Glomerular visceral epithelial cell (primary cell): ENCODE measurements at regions not wholly inside any gene's neighbourhood (a gene's known extent, or its start where the extent isn't known, plus 50 kb on each side); places are given as distances from the start of the nearest gene placed in this dataset.
"Not testable (repeated sequence)": the region's sequence is repeated elsewhere in the genome, so short reads cannot be mapped to it uniquely, and the experiment has no call there.

ENCODE experiments used
- DNase-seq: peaks from one replicate; pipeline ENCODE4 v3.0.0-alpha.2; 2016; ENCODE audit errors: extremely low spot score

DNA sequence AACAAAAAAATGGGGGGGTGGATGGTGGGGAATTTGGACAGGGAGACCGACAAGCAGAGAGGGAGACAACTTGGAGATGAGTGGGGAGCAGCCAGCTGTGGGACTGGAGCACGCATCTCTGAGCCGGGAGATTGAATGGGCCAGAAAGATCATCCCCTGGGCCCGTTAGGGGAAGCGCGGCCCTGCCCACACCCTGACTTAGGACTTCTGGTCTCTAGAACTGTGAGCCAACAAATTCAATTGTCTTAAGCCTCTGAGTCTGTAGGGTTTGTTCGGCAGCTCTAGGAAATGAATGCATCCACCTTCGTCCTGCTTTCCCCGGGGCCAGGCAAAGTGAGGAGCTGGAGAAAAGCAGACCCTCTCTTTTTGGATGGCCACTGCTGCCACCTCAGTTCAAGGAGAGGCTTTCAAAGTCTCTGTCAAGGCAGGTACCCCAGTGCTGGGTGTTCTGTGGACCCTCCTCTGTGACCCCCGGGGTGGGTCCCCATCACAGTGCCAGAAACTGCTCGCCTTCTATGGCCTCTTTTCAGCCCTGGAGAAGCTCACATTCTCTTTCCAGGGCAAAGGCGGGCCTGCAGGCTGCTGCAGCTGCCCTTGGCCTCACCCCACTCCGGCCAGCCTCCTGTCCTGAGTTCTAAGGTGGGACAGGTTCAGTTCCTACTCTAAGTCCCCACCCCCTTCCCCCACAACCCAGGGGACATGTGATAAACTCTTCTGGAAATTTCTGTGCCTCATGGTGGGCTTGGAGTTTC, 423.2 kb downstream of the RPS24 start:
- DNase-seq: no peak

DNA sequence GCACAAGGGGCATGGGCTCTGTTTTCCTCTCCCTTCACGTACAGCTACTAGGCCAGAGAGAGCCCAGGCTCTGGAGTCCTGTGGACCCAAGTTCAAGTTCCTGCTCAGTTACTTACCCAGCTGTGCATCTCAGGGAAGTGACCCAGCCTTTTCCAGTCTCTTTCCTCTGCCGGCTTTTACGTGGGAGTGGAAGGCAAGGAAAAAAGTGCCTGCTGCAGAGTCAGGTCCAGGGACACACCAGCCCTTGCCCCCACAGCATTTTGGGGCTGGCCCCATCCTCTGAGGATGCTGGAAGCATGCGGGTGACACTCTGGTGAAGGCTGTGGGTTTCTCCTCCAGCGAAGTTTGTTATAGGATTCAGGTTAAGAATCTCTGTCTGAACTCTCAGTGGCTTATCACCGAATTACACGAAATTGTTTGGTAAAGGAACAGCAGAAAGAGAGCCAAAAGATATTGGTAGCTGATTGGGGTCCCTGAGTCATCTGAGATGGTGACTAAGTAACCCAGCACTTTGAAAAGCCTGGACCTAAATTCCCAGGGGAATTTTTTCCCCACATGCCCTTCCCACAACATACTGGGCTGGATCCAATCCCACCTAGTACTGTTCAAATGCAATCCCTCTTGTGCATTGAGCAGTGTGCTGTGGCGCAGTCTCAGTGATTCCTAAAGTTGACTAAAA, 424.3 kb downstream of the RPS24 start:
- peak; percentile 8 for DNase-seq

DNA sequence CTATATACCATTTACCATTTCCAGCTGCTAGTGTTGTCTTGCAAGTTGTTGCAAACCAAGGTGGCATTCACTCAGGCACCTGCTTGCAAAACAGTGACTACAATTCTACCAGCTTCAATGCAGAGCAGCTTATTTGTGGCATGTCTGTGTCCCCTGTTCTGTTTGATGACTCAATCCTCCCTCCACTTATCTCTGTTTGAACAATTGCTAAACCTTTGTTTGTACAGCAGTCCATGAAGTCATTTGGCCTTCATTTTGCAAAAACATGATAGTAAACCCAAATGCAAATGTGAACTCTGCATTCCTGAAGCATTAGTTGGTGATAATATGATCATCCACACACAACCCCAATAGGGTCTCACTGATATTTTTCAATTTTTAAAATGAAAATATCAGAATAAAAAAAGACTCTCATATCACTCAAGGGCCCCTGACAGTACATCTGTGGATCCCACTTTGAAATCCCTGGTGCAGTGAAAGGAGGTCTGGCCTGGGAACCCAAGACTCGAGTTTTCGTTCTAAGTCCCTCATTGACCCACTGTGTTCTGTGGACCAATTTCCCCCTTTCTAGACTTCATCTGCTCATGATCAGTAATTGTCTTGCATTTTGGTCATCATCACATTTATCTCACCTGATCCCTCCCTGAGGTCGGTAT, 425.4 kb downstream of the RPS24 start:
- peak; percentile 4 for DNase-seq

DNA sequence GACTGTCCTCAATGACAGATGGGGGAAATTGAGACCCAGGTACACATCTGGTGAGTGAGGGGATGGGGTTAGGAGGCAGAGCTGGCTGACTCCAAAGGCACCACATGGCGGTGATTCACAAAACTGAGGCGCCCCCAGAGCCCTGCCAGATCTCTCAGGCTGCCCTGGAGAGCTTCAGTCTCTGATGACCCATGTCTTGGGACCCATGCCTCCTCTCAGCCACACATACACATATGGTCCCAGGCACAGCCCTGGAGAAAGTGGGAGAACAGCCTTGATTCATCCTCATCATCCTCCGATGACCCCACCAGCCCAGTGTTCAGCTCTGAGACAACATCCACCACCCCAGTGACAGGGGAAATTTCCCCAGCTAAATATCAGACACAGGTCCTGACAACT, 426.0 kb downstream of the RPS24 start:
- no peak for DNase-seq

DNA sequence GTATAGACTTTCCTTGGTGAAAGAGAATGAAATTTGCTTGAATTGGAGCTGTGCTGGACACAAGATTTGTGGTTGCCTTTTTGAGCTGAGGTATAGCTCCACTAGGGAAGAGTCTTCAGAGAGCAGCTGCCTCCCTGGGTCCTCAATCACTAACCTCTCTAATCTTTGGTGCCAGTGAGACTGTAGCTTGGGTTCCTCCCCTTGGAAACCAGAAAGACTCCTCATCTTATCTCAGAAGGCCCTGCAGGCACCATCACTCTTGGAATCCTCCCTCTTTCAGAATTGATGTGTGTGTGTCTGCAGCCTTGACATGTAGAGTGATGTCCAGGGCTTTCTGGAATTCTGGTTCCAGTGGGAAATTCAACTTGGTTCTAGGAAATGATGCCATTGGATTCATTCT, 426.5 kb downstream of the RPS24 start:
- DNase-seq: no peak

DNA sequence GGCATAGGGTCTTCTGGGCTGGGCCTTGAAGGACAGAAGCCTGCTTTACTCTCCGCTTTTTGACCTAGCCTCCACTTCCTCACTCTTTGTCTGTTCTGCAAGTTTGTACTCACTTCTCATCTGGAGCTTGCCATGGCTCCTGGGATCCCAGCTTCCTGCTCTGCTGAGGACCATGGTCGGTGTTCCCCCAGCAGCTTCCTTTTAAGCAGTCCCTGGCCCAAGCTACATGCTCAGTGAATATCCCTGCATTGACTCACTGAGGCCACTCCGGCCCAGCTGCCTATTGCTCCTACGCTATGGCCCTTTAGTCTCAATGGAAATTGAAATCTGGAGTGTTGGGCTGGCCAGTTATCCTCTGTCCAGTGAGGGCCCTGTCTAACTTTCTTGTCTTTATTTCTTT, 427.7 kb downstream of the RPS24 start:
- no peak for DNase-seq

DNA sequence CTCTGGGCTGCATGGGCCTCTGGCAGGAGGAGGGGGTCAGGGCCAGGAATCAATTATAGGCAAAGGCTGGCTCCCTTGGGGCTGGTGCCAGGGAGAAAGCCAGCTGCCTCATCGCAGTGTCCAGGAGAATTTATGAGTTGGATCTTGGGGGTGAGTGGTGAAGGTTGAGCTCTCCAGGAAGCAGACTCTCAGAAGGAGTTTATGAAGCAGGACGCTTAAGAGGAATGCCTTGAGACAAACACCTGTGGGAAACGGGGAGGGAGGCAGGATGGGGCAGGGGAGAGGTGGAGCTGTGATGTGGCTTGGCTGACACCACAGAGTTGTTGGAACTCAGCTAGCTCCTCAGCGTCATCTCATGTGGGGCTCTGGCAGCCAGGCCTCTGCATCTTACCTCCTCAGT, 428.5 kb downstream of the RPS24 start:
- DNase-seq: no peak

DNA sequence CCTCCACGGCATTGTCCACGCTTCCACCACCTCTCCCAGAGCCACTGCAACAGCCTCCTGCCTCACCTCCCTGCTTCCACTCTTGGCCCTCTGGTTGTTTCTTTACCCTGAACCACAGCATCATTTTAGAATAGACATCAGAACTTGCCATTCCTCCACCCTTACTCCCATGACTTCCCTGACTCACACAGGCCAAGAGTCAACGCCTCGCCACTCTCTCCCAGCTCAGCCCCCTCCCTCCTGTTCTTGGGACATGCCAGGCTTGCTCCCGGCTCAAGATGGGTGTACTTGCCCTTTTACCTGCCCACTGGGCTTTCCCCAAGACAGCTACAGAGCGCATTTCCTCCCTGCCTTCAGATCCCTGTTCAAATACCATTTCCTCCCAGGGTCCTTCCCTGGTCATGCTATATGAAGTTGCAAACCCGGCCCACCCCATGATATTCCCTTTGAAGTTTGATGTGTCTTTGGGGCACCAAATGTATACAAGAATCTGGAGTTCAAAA, 429.1 kb downstream of the RPS24 start:
- DNase-seq: no peak

DNA sequence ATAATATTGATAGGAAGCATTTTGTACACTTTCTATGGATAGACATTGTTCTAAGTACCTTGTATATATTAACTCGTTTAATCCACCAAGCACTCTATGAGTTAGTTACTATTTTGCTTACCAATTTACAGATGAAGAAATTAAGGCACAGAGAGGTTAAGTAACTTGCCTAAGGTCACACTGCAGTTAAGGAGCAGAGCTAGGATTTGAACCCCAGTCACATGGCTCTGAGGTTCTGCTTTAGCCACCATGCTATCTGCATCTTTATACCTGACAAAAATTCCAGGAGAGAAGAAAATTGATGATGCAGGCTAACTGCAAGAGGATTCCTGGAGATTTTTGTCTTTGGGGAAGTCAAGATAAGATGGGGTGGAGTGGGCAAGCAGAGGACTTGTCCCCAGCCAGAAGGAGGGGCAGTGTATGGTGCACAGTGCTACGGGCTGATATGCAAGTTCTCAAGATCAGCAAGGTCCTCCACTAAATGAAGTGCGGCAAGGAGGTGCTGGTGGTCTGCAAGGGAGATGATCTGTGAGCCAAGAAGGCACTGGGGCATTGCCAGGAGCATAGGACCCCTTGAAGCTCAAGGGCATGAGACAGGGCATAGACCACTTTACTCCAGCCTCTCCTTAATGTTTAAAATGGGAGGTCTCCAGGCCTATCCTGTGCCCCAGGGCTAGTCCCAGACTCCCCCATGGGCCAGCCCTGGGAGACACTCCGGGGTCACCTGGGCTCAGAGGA, 430.6 kb downstream of the RPS24 start:
- DNase-seq: no peak

DNA sequence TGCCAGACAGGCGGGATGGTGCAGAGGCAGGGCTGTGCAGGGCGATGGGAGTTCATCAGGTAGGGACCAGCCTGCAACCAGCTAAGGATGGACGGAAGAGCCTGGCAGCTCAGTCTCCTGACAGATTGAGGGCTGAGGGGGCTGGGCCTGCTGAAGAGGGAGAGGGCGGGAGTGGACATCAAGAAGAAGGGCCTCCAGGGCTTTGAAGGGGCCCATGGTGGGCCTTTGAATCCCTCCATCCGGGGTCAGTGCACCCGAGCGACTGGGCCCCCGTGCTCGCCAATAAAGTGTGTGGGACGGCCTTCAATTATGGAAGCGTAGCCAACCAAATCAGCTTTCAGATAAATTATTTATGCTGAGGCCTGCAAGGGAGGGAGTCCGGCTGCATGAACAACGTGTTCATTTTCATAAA, 431.2 kb downstream of the RPS24 start:
- DNase-seq: no peak

DNA sequence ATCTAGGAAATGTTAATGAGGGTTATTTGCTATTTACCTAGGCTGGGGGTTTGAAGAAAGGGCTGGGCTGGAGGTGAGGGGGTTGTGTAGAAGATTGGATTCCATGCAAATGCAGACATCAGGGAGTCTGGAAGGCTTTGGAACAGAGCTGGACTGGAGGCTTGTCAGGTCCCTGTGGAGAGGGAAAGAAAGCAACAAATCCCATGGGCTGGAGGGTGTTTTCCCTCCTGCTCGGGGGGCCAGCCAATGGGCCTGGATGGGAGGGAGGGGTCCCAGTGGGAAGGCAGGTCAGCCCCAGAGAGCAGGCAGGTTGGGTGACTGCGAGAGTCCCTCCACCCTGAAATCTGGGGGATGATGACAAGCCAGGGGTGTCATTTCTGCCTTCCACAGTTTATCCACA, 431.8 kb downstream of the RPS24 start:
- DNase-seq: no peak

DNA sequence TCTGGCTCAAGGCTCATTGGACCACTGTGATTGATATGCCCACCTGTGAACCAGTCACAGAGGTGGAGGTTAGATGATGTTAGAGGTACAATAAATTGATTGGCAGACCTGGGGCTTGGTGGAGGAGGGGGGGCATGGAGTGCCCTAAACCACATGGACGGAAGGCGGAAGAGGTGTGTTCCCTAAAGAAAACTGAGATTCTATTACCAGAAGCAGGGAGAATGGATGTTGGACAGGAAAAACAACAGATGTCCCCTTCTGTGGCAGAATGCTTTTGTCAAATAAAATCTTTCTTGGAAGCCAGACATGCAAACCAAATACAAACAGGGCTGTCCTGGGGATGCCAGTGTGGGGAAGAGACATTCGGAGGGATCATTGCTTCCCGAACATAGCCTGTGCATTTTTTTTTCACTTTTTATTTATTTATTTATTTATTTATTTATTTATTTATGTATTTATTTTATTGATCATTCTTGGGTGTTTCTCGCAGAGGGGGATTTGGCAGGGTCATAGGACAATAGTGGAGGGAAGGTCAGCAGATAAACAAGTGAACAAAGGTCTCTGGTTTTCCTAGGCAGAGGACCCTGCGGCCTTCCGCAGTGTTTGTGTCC, 433.9 kb downstream of the RPS24 start:
- DNase-seq: no peak

DNA sequence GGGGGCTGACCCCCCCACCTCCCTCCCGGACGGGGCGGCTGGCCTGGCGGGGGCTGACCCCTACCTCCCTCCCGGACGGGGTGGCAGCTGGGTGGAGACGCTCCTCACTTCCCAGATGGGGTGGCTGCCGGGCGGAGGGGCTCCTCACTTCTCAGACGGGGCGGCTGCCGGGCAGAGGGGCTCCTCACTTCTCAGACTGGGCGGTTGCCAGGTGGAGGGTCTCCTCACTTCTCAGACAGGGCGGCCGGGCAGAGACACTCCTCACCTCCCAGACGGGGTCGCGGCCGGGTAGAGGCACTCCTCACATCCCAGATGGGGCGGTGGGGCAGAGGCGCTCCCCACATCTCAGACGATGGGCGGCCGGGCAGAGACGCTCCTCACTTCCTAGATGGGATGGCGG, 435.1 kb downstream of the RPS24 start:
- not testable (repeated sequence) for DNase-seq

DNA sequence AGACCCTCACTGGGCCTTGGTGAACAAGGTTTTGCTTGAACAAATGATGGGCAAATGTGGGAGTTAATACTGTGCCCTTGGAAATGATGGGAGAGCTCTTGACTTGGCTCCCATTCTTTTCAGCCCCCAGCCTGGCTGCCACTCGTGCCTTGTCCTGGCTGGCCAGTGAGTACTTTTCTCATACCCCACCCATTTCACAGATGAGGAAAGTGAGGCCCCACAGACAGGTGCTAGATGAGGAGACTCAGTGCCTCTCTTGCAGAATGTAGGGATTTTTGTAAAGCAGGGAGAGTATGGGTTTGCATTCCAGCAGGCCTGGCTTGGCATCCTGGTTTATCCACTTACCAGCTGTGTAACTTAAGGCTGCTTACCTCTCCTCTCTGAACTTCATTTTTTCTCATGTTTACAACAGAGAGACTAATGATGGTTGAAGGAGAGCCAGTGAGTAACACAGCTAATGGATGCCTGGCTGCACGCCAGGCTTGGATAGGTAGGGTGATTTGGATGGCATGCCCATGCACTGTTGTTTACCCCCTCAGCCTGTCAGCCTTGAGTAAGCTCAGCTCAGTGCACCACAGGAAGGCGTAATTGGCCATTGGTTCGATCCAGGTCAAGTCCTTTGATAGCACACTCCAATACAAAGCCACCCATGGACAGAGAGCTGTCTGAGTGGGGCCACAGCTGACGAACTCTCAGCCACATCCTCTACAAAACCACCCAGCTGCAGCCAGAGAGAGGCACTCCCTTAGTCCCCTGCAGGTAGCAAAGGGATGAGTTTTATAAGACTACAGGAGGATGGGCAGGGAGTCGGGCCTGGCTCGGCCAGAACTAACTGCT, 436.8 kb downstream of the RPS24 start:
- no peak for DNase-seq

DNA sequence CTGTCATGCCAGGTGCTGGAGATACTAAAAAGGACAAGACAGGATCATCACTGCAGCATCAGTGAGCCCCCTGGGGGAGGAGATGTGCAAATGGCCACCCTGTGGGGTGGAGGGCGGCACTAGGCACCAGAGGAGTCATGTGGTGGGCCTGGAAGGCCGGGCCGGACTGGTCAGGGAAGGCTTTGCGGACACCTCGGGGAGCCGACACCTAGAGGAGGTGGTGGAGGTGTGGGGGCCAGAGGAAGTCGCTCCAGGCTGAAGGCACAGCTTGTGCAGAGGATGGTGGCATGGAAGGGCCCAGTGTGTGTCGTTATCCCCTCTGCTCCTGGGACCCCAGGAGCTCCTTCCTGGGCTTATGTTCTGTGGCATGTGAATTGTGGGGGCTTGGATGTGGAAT, 437.7 kb downstream of the RPS24 start:
- no peak for DNase-seq

DNA sequence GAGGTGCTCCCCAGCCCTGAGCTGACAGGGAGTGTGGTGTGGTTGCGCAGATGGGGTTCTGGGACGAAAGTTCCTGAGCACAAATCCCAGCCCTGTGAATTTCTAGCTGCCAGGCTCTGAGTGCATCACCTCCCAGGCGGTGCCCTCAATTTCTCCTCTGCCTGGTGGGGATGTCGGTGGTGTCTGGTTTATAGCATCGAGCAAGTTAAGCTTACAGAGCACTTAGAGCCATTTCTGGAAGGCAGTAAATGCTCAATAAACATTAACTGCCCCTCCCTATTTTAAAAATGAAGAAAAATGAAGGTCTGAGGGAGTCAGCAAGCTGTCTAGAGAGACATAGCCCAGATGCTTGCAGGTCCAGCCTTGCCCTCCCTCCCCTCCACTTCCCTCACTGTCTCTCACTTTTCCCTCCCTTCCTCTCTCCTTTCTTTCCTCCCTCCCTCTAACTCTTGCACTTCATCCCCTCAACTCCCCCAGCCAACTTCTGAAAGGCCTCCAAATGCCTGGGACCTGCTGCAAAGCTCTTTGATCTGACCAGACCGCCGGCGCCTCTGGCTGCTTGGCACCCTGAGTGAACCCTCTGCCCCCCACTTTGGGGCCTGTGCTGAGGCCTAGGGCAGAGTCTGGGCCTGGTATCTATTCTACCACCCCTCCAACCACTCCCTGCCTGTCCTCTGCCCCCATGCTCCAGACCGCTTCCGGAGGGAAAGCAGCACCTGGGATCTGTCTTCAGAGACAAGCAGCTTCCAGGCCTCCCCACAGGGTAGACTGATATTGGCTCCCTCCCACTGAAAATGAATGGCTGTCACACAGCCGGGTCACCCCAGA, 438.3 kb downstream of the RPS24 start:
- no peak for DNase-seq

DNA sequence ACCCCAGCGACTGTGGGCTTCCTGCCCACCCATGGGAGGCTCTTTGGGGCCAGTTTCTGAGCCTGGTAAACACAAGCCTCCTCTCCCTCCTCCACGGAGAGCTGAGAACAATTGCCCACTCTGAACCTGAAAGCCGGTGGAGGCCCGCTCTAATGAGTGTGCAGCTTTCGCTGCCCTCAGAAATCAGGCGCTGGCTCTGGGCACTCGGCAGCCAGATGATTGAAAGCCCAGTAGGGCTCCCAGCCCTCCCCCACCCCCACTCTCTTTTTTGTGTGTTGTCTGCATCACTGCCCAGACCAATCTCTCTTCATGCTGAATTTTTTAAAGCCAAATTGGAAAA, 438.9 kb downstream of the RPS24 start:
- no peak for DNase-seq

DNA sequence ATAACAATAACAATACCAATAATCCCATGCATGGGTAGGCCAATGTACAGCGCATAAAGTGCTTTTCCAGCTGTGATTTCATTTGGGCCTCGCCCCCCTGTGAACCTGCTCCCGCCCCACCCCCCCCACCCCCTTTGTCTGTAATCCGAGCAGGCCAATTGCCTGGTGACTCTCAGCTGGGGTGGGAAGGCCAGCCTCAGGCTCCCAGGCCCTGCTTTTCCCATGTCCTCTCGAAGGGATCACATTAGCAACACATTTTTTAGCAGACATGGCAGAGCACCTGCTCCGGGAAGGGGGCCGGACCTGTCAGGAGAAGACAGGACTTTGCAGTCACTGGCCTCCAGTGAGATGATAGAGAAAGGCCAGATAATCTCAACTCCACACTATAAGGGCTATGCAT, 439.3 kb downstream of the RPS24 start:
- DNase-seq: no peak

DNA sequence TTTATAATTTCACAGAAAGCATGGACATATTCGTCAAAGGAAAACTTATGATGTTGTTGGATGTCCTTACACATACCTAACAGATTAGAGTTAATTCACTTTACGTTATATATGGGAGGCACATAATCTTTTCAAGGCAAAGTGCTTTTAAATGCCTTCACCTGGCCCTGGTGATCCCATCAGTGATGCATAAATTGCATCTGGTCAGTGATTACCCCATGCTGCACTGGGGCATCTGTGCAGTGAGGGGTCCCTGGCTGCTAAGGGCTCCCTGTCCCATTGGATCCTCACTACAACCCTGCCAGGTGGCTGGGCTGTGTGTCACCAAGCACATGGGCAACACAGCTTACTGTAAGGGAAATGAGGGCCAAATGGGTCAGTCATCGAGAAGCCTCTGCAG, 441.1 kb downstream of the RPS24 start:
- DNase-seq: no peak

DNA sequence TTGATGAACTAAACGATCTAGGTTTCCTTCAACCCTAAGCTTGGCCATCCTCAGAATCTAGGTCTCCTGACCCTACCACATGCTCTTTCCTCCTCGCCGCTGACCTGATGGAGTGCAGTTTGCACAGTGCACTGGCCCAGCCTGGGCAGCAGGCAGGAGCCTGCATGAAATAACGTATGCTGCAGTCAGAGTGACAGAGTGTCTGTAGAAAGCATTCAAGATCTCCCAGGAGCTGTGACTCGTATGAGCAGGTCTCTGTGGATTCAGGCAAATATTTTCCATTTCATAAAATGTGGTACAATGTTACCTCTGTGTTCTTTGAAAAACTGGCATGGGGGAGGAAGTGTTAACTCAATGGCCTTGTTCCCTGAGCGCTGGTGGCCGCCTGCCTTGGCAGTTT, 441.8 kb downstream of the RPS24 start:
- DNase-seq: no peak
